ENCODE measurements at regions not wholly inside any gene's neighbourhood (a gene's known extent, or its start where the extent isn't known, plus 50 kb on each side); places are given as distances from the start of the nearest gene placed in this dataset.

DNA sequence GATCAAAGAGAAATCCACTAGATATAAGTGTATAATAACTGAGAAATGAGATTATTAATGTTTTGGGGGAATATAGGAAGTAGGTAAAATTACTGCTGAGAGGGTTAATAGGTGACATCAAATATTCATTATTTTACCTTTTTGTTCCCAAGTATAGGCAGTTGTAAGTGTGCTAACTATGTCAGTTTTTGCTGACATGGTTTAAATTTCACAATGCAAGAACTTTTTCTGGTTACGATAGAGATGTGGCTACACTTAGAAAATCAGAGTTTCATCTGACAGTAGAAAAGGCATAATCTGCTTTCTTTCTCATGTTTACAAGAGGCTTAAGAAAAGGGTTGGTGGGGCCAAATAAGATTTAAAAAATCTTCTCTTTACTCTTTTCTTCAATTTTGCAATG lies 235.0 kb upstream of the DPPA4 start:
- TF ChIP-seq, protein P1, sequence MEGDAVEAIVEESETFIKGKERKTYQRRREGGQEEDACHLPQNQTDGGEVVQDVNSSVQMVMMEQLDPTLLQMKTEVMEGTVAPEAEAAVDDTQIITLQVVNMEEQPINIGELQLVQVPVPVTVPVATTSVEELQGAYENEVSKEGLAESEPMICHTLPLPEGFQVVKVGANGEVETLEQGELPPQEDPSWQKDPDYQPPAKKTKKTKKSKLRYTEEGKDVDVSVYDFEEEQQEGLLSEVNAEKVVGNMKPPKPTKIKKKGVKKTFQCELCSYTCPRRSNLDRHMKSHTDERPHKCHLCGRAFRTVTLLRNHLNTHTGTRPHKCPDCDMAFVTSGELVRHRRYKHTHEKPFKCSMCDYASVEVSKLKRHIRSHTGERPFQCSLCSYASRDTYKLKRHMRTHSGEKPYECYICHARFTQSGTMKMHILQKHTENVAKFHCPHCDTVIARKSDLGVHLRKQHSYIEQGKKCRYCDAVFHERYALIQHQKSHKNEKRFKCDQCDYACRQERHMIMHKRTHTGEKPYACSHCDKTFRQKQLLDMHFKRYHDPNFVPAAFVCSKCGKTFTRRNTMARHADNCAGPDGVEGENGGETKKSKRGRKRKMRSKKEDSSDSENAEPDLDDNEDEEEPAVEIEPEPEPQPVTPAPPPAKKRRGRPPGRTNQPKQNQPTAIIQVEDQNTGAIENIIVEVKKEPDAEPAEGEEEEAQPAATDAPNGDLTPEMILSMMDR (conservative IDR thresholded peaks at IDR 0.05) = no peak
- TF ChIP-seq ZFX (IDR thresholded peaks at IDR 0.05) = no peak
